Mucosa of stomach (tissue), 1 donor: ENCODE measurements at regions not wholly inside any gene's neighbourhood (a gene's known extent, or its start where the extent isn't known, plus 50 kb on each side); places are given as distances from the start of the nearest gene placed in this dataset.
"Not testable (repeated sequence)": the region's sequence is repeated elsewhere in the genome, so short reads cannot be mapped to it uniquely, and the experiment has no call there.

Source experiments
- H3K27me3 ChIP-seq: one replicate; pipeline ENCODE4 v1.7.0; 2013; ENCODE audit warnings: mild to moderate bottlenecking, low read length; ENCODE audit not compliant: control insufficient read depth, insufficient read depth
- H3K36me3 ChIP-seq: one replicate; pipeline ENCODE4 v1.7.0; 2013; ENCODE audit warnings: low read length; ENCODE audit not compliant: control insufficient read depth, insufficient read depth
- H3K4me1 ChIP-seq: one replicate; pipeline ENCODE4 v1.7.0; 2013; ENCODE audit warnings: mild to moderate bottlenecking, low read length; ENCODE audit not compliant: control insufficient read depth, insufficient read depth
- H3K4me3 ChIP-seq: one replicate; pipeline ENCODE4 v1.7.0; 2013; ENCODE audit warnings: low read length
- H3K9ac ChIP-seq: one replicate; pipeline ENCODE4 v1.7.0; 2013; ENCODE audit warnings: mild to moderate bottlenecking, low read length, moderate library complexity
- H3K9me3 ChIP-seq: one replicate; pipeline ENCODE4 v1.7.0; 2013; ENCODE audit warnings: mild to moderate bottlenecking, low read length, moderate library complexity; ENCODE audit not compliant: control insufficient read depth
- donor health status: Pancreatic carcinoma.

DNA sequence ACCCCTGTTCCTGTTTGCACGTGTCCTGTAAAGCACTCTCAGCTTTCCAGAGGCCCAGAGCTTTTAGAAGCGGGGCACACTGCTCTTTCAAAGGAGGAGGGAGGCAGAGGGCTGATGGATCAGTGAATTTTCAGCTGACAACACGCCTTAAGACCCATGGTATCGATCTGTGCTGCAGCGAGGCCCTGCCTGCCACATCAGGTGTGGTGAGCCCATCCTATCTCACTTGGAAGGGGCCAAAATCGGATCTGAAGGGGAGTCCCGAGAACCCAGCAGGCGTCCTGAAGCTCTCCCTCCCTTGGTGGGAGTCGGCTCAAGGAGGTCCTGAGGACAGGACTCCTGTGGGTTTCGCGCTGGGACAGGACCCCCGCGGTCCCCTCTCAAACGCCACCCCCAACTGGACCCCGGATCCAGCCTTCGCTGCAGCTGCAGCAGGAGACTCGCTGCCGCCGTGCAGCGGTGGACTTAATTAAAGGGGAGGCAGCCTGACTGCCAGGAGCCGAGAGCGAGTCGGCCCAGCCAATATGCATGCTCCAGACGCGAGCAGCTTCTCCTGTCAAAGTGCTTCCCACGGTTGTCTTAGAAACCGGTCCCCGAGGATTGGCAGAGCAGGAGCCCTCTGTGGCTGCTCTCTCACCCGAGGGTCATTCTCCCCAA is 580.0 kb upstream of the ZNF337 start:
- H3K4me3 ChIP-seq: no peak overlapping the region
- no peaks in the 10 kb centered on the region for H3K27me3 ChIP-seq
- H3K36me3 ChIP-seq: no peaks in the 10 kb centered on the region
- no peaks in the 10 kb centered on the region for H3K4me1 ChIP-seq
- no peak overlapping the region for H3K9ac ChIP-seq
- H3K9me3 ChIP-seq: no peaks in the 10 kb centered on the region

DNA sequence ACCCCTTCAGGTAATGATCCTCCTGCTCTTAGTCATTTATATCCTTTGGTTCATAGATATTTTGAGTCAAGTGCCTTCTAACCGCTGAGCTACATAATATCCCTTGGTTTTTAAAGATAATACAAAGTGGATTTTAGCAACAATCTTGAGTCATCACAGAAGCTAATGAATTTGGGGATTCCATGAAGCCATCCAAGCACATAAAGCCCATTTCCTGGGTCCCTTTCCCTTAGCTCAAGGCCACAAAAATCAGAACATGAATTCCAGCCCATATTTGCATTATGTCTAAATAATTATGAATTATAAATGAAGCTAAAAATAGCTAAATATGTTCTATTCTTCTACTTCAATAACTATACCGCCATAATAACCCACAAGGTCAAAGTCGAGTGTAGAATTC is 572.1 kb upstream of the ZNF337 start:
- not testable (repeated sequence) for H3K4me1 ChIP-seq, H3K9ac ChIP-seq, H3K4me3 ChIP-seq, H3K9me3 ChIP-seq, H3K36me3 ChIP-seq, H3K27me3 ChIP-seq

DNA sequence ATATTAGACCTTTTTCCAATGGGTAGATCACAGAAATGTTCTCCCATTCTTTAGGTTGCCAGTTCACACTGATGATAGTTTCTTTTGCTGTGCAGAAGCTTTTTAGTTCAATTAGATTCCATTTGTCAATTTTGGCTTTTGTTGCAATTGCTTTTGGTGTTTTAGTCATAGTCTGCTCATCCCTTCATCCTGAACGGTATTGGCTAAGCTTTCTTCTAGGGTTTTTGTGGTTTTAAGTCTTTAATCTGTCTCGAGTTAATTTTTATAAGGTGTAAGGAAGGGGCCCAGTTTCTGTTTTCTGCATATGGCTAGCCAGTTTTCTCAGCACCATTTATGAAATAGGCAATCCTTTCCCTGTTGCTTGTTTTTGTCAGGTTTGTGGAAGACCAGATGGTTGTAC is 564.3 kb upstream of the ZNF337 start:
- H3K9me3 ChIP-seq, H3K9ac ChIP-seq, H3K27me3 ChIP-seq, H3K4me3 ChIP-seq, H3K36me3 ChIP-seq, H3K4me1 ChIP-seq: not testable (repeated sequence)

DNA sequence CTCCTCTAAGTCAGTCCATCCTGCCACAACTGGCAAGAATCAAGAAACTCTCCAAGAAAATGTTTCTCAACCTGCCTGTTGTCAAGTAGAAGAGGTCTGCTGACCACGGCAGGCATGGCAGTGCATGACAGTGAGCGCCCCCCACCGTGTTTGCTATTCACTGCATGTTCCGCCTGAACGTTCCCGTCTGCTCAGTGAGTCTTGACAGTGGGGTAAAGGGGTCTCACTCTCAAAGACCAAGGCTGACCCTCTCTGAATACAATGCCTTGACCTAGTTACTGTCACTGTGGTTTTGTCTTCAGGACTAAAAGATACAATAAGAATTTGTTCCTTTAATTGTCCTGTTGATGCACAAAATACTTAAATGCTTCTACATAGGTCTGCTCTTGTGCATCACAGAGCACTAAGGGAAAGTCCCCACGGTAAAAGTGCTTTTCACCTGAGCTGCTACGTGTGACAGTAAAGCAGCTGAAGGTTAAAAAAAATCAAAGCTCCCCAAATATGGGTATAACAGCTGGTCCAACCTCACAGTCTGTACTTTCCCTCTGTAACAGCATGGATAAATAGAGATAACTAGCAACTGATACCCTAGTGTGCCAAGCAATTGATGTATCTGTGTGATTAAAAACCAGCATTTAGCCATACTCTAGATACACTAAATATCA is 555.8 kb upstream of the ZNF337 start:
- H3K27me3 ChIP-seq, H3K36me3 ChIP-seq, H3K4me1 ChIP-seq, H3K9ac ChIP-seq, H3K4me3 ChIP-seq, H3K9me3 ChIP-seq: not testable (repeated sequence)

- not testable (repeated sequence) for H3K9ac ChIP-seq, H3K4me1 ChIP-seq, H3K4me3 ChIP-seq, H3K36me3 ChIP-seq, H3K9me3 ChIP-seq, H3K27me3 ChIP-seq
These were observed 554.7 kb upstream of the ZNF337 start for GRCh38 chr20:26251376-26251775.

GRCh38 chr20:26250249-26251114 is 553.8 kb upstream of the ZNF337 start:
- not testable (repeated sequence) for H3K9ac ChIP-seq, H3K4me3 ChIP-seq, H3K9me3 ChIP-seq, H3K27me3 ChIP-seq, H3K36me3 ChIP-seq, H3K4me1 ChIP-seq

DNA sequence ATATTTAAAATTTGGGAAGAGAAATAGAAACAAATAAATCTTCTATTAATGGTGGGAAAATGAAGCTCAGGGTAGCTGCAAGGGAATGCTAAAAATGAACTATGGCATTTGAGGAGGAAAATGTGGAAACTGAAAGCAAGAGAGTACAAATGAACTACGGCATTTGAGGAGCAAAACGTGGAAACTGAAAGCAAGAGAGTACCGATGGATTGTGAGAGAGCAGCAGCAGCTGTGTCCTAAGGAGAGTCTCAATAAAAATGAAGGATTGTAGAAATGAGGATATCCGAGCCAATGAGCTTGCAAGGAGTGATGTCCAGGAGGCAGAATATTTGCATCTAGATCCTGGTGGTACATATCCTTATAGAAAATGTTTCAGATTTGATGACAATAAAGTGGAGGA is 547.1 kb upstream of the ZNF337 start:
- Histone ChIP-seq H3K9ac (no peak overlapping the region), H3K36me3 (no peaks in the 10 kb centered on the region), H3K27me3 (no peaks in the 10 kb centered on the region), H3K4me1 (no peaks in the 10 kb centered on the region), H3K9me3 (no peaks in the 10 kb centered on the region), H3K4me3 (no peak overlapping the region)

DNA sequence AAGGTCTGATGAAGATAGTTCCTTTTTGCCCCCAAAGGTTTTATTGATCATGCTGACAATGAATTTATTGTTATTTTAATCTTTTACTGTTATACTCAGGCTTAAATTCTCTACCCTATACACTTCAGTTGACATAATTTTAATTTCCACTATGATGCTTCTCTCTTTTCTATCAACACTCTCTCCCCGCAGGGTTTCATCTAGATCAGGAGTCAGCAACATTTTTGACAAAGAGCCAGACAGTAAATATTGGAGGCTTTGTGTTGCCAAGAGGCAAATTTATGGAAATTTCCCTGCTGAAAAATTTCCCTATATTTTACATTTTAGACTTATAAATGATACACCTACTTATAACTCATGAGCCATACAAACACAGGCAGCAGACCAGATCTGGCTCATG is 524.0 kb upstream of the ZNF337 start:
- H3K9me3 ChIP-seq, H3K4me3 ChIP-seq, H3K27me3 ChIP-seq, H3K9ac ChIP-seq, H3K36me3 ChIP-seq, H3K4me1 ChIP-seq: not testable (repeated sequence)

GRCh38 chr20:26219546-26219945 is 522.9 kb upstream of the ZNF337 start:
- H3K9me3 ChIP-seq, H3K9ac ChIP-seq, H3K4me1 ChIP-seq, H3K4me3 ChIP-seq, H3K36me3 ChIP-seq, H3K27me3 ChIP-seq: not testable (repeated sequence)

GRCh38 chr20:26218301-26218700 is 521.6 kb upstream of the ZNF337 start:
- no peaks in the 10 kb centered on the region for H3K9me3 ChIP-seq
- no peak overlapping the region for H3K4me3 ChIP-seq
- H3K4me1 ChIP-seq: no peaks in the 10 kb centered on the region
- no peaks in the 10 kb centered on the region for H3K27me3 ChIP-seq
- no peak overlapping the region for H3K9ac ChIP-seq
- H3K36me3 ChIP-seq: no peaks in the 10 kb centered on the region

- H3K4me3 ChIP-seq: no peak overlapping the region
- H3K9ac ChIP-seq: no peak overlapping the region
- H3K9me3 ChIP-seq: no peaks in the 10 kb centered on the region
- no peaks in the 10 kb centered on the region for H3K36me3 ChIP-seq
- no peaks in the 10 kb centered on the region for H3K4me1 ChIP-seq
- no peaks in the 10 kb centered on the region for H3K27me3 ChIP-seq
These were observed 519.4 kb upstream of the ZNF337 start for GRCh38 chr20:26216025-26216424.

GRCh38 chr20:26214991-26215390 is 518.3 kb upstream of the ZNF337 start:
- no peak overlapping the region for H3K9ac ChIP-seq
- no peaks in the 10 kb centered on the region for H3K9me3 ChIP-seq
- H3K4me3 ChIP-seq: no peak overlapping the region
- no peaks in the 10 kb centered on the region for H3K36me3 ChIP-seq
- H3K4me1 ChIP-seq: no peaks in the 10 kb centered on the region
- no peaks in the 10 kb centered on the region for H3K27me3 ChIP-seq
